ENCODE measurements at regions not wholly inside any gene's neighbourhood (a gene's known extent, or its start where the extent isn't known, plus 50 kb on each side); places are given as distances from the start of the nearest gene placed in this dataset.

GRCh38 chr13:59211606-59212005 lies 952.1 kb downstream of the DIAPH3 start:
- H3K9ac ChIP-seq (ENCODE audit: low read length) = no peak overlapping the region
- H3K4ac ChIP-seq (ENCODE audit: low read depth, low read length) = no peak overlapping the region
- no peak overlapping the region for H2AFZ ChIP-seq (ENCODE audit: insufficient read depth, low read length, poor library complexity)
- H3K4me1 ChIP-seq (ENCODE audit: control insufficient read depth in 1 of 2, insufficient read depth in 2 of 2, low read length in 2 of 2) = no peaks in the 10 kb centered on the region
- no peaks in the 10 kb centered on the region for H3K27me3 ChIP-seq (ENCODE audit: insufficient read depth, low read length)
- H3K27ac ChIP-seq (ENCODE audit: low read depth, low read length) = no peak overlapping the region
- DNase-seq = no peak
- H3K23ac ChIP-seq (ENCODE audit: low read length) = no peak overlapping the region
- no peak overlapping the region for H2BK120ac ChIP-seq (ENCODE audit: insufficient read depth, low read length, poor library complexity)
- WGBS (ENCODE audit: extremely low coverage, insufficient coverage, insufficient read length) = no CpG with 5 or more reads among the region's 3 CpGs
- no peak overlapping the region for H4K91ac ChIP-seq (ENCODE audit: low read depth, low read length)
- no peaks in the 10 kb centered on the region for H3K79me1 ChIP-seq (ENCODE audit: low read length)
- H4K12ac ChIP-seq (ENCODE audit: low read depth, low read length) = no peak overlapping the region
- H3K14ac ChIP-seq (ENCODE audit: low read length) = no peak overlapping the region
- no peak overlapping the region for H2BK5ac ChIP-seq (ENCODE audit: low read depth, low read length, poor library complexity)
- no peak overlapping the region for H3K4me2 ChIP-seq (ENCODE audit: low read length)
- H2AK5ac ChIP-seq (ENCODE audit: low read length) = no peak overlapping the region
- H3K9me3 ChIP-seq (ENCODE audit: insufficient read depth, low read depth, low read length) = no peaks in the 10 kb centered on the region
- H3K4me3 ChIP-seq (ENCODE audit: low read depth, low read length) = no peak overlapping the region
- H3K36me3 ChIP-seq (ENCODE audit: control insufficient read depth in 1 of 2, insufficient read depth in 2 of 2, low read length in 2 of 2) = no peaks in the 10 kb centered on the region
- no peak overlapping the region for H2BK12ac ChIP-seq (ENCODE audit: low read length)
- H4K8ac ChIP-seq (ENCODE audit: low read depth, low read length) = no peak overlapping the region
- no peak overlapping the region for H3K18ac ChIP-seq (ENCODE audit: low read length)
- H3K79me2 ChIP-seq (ENCODE audit: control insufficient read depth, insufficient read depth, low read length, poor library complexity) = no peaks in the 10 kb centered on the region

GRCh38 chr13:59229401-59229800 lies 934.3 kb downstream of the DIAPH3 start:
- H4K91ac ChIP-seq (ENCODE audit: low read depth, low read length) = no peak overlapping the region
- H2BK120ac ChIP-seq (ENCODE audit: insufficient read depth, low read length, poor library complexity) = no peak overlapping the region
- no peak overlapping the region for H3K14ac ChIP-seq (ENCODE audit: low read length)
- no peak overlapping the region for H4K8ac ChIP-seq (ENCODE audit: low read depth, low read length)
- H3K79me2 ChIP-seq (ENCODE audit: control insufficient read depth, insufficient read depth, low read length, poor library complexity) = no peaks in the 10 kb centered on the region
- no peaks in the 10 kb centered on the region for H3K27me3 ChIP-seq (ENCODE audit: insufficient read depth, low read length)
- peaks cover 2 to 6% of the 10 kb centered on the region in 2 experiments for H3K4me1 ChIP-seq (ENCODE audit: control insufficient read depth in 1 of 2, insufficient read depth in 2 of 2, low read length in 2 of 2)
- no peak overlapping the region for H2BK5ac ChIP-seq (ENCODE audit: low read depth, low read length, poor library complexity)
- no peak overlapping the region for H3K18ac ChIP-seq (ENCODE audit: low read length)
- H2BK12ac ChIP-seq (ENCODE audit: low read length) = no peak overlapping the region
- no peak overlapping the region for H3K27ac ChIP-seq (ENCODE audit: low read depth, low read length)
- no peak for DNase-seq
- no peak overlapping the region for H2AFZ ChIP-seq (ENCODE audit: insufficient read depth, low read length, poor library complexity)
- H4K12ac ChIP-seq (ENCODE audit: low read depth, low read length) = no peak overlapping the region
- H3K4me2 ChIP-seq (ENCODE audit: low read length) = no peak overlapping the region
- H3K9me3 ChIP-seq (ENCODE audit: insufficient read depth, low read depth, low read length) = no peaks in the 10 kb centered on the region
- H3K4ac ChIP-seq (ENCODE audit: low read depth, low read length) = no peak overlapping the region
- no peaks in the 10 kb centered on the region for H3K36me3 ChIP-seq (ENCODE audit: control insufficient read depth in 1 of 2, insufficient read depth in 2 of 2, low read length in 2 of 2)
- no peak overlapping the region for H3K23ac ChIP-seq (ENCODE audit: low read length)
- no peak overlapping the region for H3K9ac ChIP-seq (ENCODE audit: low read length)
- WGBS (ENCODE audit: extremely low coverage, insufficient coverage, insufficient read length) = no CpG with 5 or more reads among the region's 3 CpGs
- H2AK5ac ChIP-seq (ENCODE audit: low read length) = no peak overlapping the region
- H3K79me1 ChIP-seq (ENCODE audit: low read length) = no peaks in the 10 kb centered on the region
- H3K4me3 ChIP-seq (ENCODE audit: low read depth, low read length) = no peak overlapping the region

- no peaks in the 10 kb centered on the region for H3K79me2 ChIP-seq (ENCODE audit: control insufficient read depth, insufficient read depth, low read length, poor library complexity)
- H2BK5ac ChIP-seq (ENCODE audit: low read depth, low read length, poor library complexity) = no peak overlapping the region
- no peak overlapping the region for H4K12ac ChIP-seq (ENCODE audit: low read depth, low read length)
- no peak overlapping the region for H4K8ac ChIP-seq (ENCODE audit: low read depth, low read length)
- H4K91ac ChIP-seq (ENCODE audit: low read depth, low read length) = no peak overlapping the region
- H2BK12ac ChIP-seq (ENCODE audit: low read length) = no peak overlapping the region
- H3K4ac ChIP-seq (ENCODE audit: low read depth, low read length) = no peak overlapping the region
- H3K9me3 ChIP-seq (ENCODE audit: insufficient read depth, low read depth, low read length) = no peaks in the 10 kb centered on the region
- H3K79me1 ChIP-seq (ENCODE audit: low read length) = no peaks in the 10 kb centered on the region
- no peak overlapping the region for H3K9ac ChIP-seq (ENCODE audit: low read length)
- H2AFZ ChIP-seq (ENCODE audit: insufficient read depth, low read length, poor library complexity) = no peak overlapping the region
- H3K27ac ChIP-seq (ENCODE audit: low read depth, low read length) = no peak overlapping the region
- no peaks in the 10 kb centered on the region for H3K27me3 ChIP-seq (ENCODE audit: insufficient read depth, low read length)
- peaks cover 2 to 6% of the 10 kb centered on the region in 2 experiments for H3K4me1 ChIP-seq (ENCODE audit: control insufficient read depth in 1 of 2, insufficient read depth in 2 of 2, low read length in 2 of 2)
- no peak overlapping the region for H3K23ac ChIP-seq (ENCODE audit: low read length)
- WGBS (ENCODE audit: extremely low coverage, insufficient coverage, insufficient read length) = no CpG with 5 or more reads among the region's 4 CpGs
- H3K36me3 ChIP-seq (ENCODE audit: control insufficient read depth in 1 of 2, insufficient read depth in 2 of 2, low read length in 2 of 2) = no peaks in the 10 kb centered on the region
- no peak overlapping the region for H2BK120ac ChIP-seq (ENCODE audit: insufficient read depth, low read length, poor library complexity)
- H3K4me3 ChIP-seq (ENCODE audit: low read depth, low read length) = no peak overlapping the region
- DNase-seq = no peak
- H3K4me2 ChIP-seq (ENCODE audit: low read length) = no peak overlapping the region
- no peak overlapping the region for H3K18ac ChIP-seq (ENCODE audit: low read length)
- no peak overlapping the region for H2AK5ac ChIP-seq (ENCODE audit: low read length)
- no peak overlapping the region for H3K14ac ChIP-seq (ENCODE audit: low read length)
Measured at GRCh38 chr13:59229861-59230260, 933.9 kb downstream of the DIAPH3 start.

- Histone ChIP-seq H3K79me1 (ENCODE audit: low read length) (no peaks in the 10 kb centered on the region), H3K23ac (ENCODE audit: low read length) (no peak overlapping the region), H3K4ac (ENCODE audit: low read depth, low read length) (no peak overlapping the region), H3K4me2 (ENCODE audit: low read length) (no peak overlapping the region), H3K27me3 (ENCODE audit: insufficient read depth, low read length) (no peaks in the 10 kb centered on the region), H3K36me3 (ENCODE audit: control insufficient read depth in 1 of 2, insufficient read depth in 2 of 2, low read length in 2 of 2) (no peaks in the 10 kb centered on the region), H3K14ac (ENCODE audit: low read length) (no peak overlapping the region), H2BK5ac (ENCODE audit: low read depth, low read length, poor library complexity) (no peak overlapping the region), H4K91ac (ENCODE audit: low read depth, low read length) (no peak overlapping the region), H2AK5ac (ENCODE audit: low read length) (no peak overlapping the region), H3K4me3 (ENCODE audit: low read depth, low read length) (no peak overlapping the region), H3K27ac (ENCODE audit: low read depth, low read length) (peak overlapping the region; percentile 19), H3K4me1 (ENCODE audit: control insufficient read depth in 1 of 2, insufficient read depth in 2 of 2, low read length in 2 of 2) (peaks cover 2 to 6% of the 10 kb centered on the region in 2 experiments), H2AFZ (ENCODE audit: insufficient read depth, low read length, poor library complexity) (no peak overlapping the region), H2BK120ac (ENCODE audit: insufficient read depth, low read length, poor library complexity) (no peak overlapping the region), H4K12ac (ENCODE audit: low read depth, low read length) (no peak overlapping the region), H4K8ac (ENCODE audit: low read depth, low read length) (no peak overlapping the region), H3K9me3 (ENCODE audit: insufficient read depth, low read depth, low read length) (no peaks in the 10 kb centered on the region), H3K9ac (ENCODE audit: low read length) (no peak overlapping the region), H3K79me2 (ENCODE audit: control insufficient read depth, insufficient read depth, low read length, poor library complexity) (no peaks in the 10 kb centered on the region), H3K18ac (ENCODE audit: low read length) (no peak overlapping the region), H2BK12ac (ENCODE audit: low read length) (no peak overlapping the region)
- no peak for DNase-seq
- no CpG with 5 or more reads among the region's 2 CpGs for WGBS (ENCODE audit: extremely low coverage, insufficient coverage, insufficient read length)
Measured at GRCh38 chr13:59230484-59231264, 933.1 kb downstream of the DIAPH3 start.

All from trophoblast cell (in vitro differentiated cells and primary cell).